ENCODE measurements at regions not wholly inside any gene's neighbourhood (a gene's known extent, or its start where the extent isn't known, plus 50 kb on each side); places are given as distances from the start of the nearest gene placed in this dataset.

DNA sequence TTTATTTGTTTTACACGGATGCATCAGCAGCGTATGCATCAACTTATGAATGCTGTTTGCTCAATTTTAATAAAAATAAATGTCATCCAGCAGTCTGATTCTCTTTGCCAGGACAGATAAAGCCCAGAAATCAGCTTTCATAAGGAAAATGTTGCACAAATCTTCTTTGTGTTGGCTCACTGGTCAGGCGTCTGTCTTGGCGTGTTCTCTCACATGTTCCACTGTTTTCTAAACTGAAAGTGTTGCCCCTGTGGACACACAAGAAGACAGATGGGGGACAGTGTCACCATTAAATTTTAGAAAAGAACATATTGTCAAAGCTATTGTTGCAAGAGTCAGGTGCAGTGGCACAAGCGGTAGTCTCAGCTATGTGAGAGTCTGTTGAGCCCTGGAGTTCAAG lies 316.2 kb downstream of the CENPC start:
- Histone ChIP-seq H3K9me3 (peaks cover 0 to 4% (median 0%) of the 10 kb centered on the region in 4 donors), H3K4me1 (no peaks in the 10 kb centered on the region), H3K4me3 (no peak overlapping the region), H3K27me3 (no peaks in the 10 kb centered on the region), H3K36me3 (no peaks in the 10 kb centered on the region), H3K27ac (no peak overlapping the region)
- 82 to 90% (median 86%) methylated on average over 5 of the region's 5 CpGs for WGBS, 5 donors
- intact Hi-C loops (cut with DNase I; ENCODE audit: low total_unique reads): no loop called here
- no peak for DNase-seq
- TF ChIP-seq EP300 (IDR thresholded peaks at IDR 0.05) (no peak), POLR2A (IDR thresholded peaks at IDR 0.05) (no peak), POLR2AphosphoS5 (IDR thresholded peaks at IDR 0.05) (no peak)
- TF ChIP-seq, protein P1, sequence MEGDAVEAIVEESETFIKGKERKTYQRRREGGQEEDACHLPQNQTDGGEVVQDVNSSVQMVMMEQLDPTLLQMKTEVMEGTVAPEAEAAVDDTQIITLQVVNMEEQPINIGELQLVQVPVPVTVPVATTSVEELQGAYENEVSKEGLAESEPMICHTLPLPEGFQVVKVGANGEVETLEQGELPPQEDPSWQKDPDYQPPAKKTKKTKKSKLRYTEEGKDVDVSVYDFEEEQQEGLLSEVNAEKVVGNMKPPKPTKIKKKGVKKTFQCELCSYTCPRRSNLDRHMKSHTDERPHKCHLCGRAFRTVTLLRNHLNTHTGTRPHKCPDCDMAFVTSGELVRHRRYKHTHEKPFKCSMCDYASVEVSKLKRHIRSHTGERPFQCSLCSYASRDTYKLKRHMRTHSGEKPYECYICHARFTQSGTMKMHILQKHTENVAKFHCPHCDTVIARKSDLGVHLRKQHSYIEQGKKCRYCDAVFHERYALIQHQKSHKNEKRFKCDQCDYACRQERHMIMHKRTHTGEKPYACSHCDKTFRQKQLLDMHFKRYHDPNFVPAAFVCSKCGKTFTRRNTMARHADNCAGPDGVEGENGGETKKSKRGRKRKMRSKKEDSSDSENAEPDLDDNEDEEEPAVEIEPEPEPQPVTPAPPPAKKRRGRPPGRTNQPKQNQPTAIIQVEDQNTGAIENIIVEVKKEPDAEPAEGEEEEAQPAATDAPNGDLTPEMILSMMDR (IDR thresholded peaks at IDR 0.05): no peak

DNA sequence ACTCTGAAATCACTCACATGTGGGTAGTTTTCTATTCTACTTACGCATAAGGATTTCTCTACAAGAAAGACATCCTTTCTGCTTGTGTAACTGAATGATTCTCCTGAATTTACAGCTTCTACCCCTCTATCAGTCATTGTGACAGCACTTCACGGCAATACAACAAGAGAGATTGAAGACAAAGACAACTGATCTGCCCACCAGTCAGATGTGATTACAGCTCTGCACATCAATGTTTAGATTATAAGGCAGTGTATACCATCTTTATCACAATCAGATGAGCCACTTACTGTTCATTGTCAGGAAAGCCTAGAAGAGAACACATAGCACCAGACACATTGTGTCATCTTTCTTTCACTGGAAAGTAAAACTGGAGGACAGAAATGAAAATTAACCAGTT lies 324.4 kb downstream of the CENPC start:
- 51 to 61% (median 57%) methylated on average over 2 of the region's 2 CpGs for WGBS, 5 donors
- TF ChIP-seq, protein P1 (IDR thresholded peaks at IDR 0.05): no peak
- TF ChIP-seq EP300 (IDR thresholded peaks at IDR 0.05) (no peak), POLR2AphosphoS5 (IDR thresholded peaks at IDR 0.05) (no peak), POLR2A (IDR thresholded peaks at IDR 0.05) (no peak)
- H3K4me3 ChIP-seq: no peak overlapping the region
- DNase-seq: no peak
- H3K36me3 ChIP-seq: no peaks in the 10 kb centered on the region
- H3K27ac ChIP-seq: no peak overlapping the region
- H3K27me3 ChIP-seq: no peaks in the 10 kb centered on the region
- H3K4me1 ChIP-seq: no peaks in the 10 kb centered on the region
- intact Hi-C loops (cut with DNase I; ENCODE audit: low total_unique reads): no loop called here
- H3K9me3 ChIP-seq: no peaks in the 10 kb centered on the region

DNA sequence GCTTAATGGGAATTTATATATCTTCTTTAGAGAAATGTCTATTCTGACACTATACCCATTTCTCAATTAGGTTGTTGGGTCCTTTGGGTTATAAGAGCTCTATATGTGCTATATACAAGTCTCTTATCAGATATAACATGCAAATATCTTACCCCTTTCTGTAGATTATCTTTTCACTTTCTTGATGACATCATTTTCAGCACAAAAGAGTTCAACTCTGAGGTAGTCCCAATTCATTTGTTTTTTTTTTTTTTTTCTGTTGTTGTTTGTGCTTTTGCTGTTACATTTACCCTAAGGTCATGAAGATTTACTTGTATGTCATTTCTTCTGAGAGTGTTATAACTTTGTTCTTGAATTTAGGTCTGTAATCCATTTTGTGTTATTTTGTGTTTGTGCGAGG lies 326.4 kb downstream of the CENPC start:
- WGBS, 5 donors: 85 to 95% (median 90%) methylated on average over 1 of the region's 1 CpG
- H3K27ac ChIP-seq: no peak overlapping the region
- TF ChIP-seq, protein P1 (IDR thresholded peaks at IDR 0.05): no peak
- TF ChIP-seq EP300 (IDR thresholded peaks at IDR 0.05) (no peak), POLR2A (IDR thresholded peaks at IDR 0.05) (no peak), POLR2AphosphoS5 (IDR thresholded peaks at IDR 0.05) (no peak)
- H3K9me3 ChIP-seq: no peaks in the 10 kb centered on the region
- no peaks in the 10 kb centered on the region for H3K4me1 ChIP-seq
- intact Hi-C loops (cut with DNase I; ENCODE audit: low total_unique reads): no loop called here
- no peaks in the 10 kb centered on the region for H3K36me3 ChIP-seq
- no peaks in the 10 kb centered on the region for H3K27me3 ChIP-seq
- no peak overlapping the region for H3K4me3 ChIP-seq
- no peak for DNase-seq

DNA sequence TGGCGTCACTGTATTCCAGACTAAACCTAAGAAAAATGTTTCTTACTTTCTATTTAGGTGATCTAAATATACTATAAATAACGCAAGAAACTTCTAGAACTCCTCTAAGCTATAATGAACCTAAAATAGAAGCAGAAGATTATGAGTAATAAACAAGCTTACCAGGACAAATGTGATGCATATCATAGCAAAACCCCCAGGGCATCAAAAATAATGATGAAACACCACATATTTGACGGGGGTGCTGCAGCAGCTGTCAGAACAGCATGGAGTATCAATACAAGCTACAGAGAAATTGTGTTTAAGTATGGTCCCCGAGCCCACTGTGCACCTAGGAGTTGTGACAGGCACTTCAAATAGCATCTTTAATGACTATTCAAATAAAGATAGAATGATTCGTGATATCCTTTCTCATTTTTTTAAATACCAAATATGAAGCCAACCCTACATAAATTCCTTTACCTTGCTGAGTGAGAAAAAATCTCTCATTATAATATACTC lies 337.3 kb downstream of the CENPC start:
- TF ChIP-seq POLR2AphosphoS5 (IDR thresholded peaks at IDR 0.05): no peak
- TF ChIP-seq, protein P1 (IDR thresholded peaks at IDR 0.05): no peak
- no peak for TF ChIP-seq POLR2A (IDR thresholded peaks at IDR 0.05)
- TF ChIP-seq EP300 (IDR thresholded peaks at IDR 0.05): no peak
- intact Hi-C loops (cut with DNase I; ENCODE audit: low total_unique reads): no loop called here
- 55 to 73% (median 71%) methylated on average over 5 of the region's 5 CpGs for WGBS, 5 donors
- Histone ChIP-seq H3K9me3 (peaks cover 0 to 12% (median 0%) of the 10 kb centered on the region in 4 donors), H3K27me3 (no peaks in the 10 kb centered on the region), H3K27ac (no peak overlapping the region), H3K36me3 (no peaks in the 10 kb centered on the region), H3K4me3 (no peak overlapping the region), H3K4me1 (no peaks in the 10 kb centered on the region)
- no peak for DNase-seq
